ENCODE measurements at regions not wholly inside any gene's neighbourhood (a gene's known extent, or its start where the extent isn't known, plus 50 kb on each side); places are given as distances from the start of the nearest gene placed in this dataset.

DNA sequence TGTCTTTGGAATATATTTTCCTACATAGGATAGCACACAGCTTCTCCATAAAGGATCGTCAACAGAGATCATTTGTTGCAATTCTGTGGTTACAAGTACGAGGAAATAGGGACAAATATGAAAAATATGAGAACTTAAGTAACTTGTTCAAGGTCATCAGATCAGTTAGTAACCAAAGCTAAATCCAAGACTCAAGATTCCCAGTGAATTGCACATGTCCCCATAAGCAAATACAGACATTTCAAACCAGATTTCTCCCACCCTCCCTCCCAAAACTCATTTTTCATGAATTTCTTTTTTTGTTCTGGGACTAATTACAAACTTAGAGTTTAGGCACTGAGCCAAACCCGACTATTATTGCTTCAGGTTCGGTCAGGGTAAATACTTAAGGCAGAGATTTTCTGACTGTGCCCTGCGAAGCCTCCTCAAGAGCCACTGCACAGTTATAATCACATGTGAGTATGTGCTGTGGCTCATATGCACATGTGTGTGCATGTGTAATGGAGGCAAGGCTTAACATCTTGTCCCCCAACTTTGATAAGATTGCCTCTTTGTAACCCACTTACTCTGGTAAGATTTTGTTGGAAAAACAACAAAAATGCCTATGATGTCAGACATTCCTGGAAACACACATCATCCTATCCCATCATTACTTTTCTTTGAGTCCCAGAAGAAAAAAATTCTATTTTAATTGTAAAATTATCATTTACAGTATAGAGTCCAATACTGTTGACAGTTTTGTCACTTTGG is 216.2 kb downstream of the CD83 start:
- TF ChIP-seq, protein P1, sequence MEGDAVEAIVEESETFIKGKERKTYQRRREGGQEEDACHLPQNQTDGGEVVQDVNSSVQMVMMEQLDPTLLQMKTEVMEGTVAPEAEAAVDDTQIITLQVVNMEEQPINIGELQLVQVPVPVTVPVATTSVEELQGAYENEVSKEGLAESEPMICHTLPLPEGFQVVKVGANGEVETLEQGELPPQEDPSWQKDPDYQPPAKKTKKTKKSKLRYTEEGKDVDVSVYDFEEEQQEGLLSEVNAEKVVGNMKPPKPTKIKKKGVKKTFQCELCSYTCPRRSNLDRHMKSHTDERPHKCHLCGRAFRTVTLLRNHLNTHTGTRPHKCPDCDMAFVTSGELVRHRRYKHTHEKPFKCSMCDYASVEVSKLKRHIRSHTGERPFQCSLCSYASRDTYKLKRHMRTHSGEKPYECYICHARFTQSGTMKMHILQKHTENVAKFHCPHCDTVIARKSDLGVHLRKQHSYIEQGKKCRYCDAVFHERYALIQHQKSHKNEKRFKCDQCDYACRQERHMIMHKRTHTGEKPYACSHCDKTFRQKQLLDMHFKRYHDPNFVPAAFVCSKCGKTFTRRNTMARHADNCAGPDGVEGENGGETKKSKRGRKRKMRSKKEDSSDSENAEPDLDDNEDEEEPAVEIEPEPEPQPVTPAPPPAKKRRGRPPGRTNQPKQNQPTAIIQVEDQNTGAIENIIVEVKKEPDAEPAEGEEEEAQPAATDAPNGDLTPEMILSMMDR (IDR thresholded peaks at IDR 0.05): no peak
- TF ChIP-seq POLR2A (IDR thresholded peaks at IDR 0.05): no peak
